NCI-H2107 (cell line): ENCODE measurements at regions not wholly inside any gene's neighbourhood (a gene's known extent, or its start where the extent isn't known, plus 50 kb on each side); places are given as distances from the start of the nearest gene placed in this dataset.

Source experiments
- DNase-seq: peaks from one replicate; lab custom pipeline; 2025; lab: John Stamatoyannopoulos, UW

DNA sequence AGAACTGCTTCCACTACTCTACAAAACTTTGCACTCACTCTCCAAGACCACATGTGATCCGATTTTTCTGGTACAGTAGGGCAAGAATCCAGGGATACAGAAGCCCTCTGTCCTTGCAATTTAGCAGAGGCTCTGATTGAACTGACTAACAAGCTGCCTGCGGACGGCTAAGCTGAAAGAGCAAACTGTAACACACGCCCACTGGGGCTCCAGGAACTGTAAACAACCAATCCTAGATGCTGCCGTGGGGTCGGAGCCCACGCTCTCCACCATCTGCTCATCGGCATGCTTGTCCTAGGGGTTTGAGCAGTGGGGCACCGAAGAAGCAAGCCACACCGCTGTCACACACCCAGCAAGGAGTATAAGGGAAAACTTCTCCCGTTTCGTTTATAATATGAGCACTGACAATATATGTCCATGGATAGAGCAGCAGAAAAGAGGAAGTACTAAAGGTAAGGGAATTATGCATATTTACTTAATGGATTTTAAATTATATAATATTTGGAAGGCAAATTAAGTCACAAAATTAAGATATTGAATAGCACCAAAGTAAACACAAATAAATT, 634.4 kb upstream of the POT1 start:
- no peak for DNase-seq

DNA sequence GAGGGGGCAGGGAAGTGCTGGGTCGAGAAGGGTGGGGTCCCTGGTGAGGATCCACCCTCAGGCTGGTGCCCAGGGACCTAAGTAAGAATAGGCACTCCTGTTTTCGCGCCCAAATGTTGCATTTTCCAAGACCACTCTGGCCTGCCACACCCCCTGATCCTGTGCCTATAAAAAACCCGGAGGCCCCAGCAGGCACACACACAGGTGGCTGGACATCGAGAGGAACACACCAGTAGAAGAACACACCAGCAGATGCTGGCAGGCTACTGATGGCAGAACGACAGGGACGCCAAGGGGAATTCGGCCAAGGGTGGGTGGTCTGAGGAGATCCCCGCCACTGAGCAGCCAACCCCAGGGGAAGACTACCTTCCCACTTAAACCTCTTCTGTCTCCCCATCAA, 633.9 kb upstream of the POT1 start:
- DNase-seq = no peak

DNA sequence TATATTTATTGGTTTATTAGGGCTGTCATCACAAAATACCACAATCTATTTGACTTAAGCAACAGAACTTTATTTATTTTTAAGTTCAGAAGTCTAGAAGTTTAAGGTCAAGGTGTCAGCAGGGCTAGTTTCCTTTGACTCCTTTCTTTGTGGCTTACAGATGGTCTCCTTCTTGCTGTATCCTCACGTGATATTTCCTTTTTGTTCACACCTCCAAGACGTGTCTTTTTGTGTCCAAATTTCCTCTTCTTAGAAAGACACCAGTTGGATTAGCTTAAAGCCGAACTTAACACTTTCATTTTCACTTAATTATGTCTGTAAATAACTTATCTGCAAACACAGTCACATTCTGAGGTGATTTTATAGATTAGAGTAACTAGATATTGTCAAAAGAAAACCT, 631.4 kb upstream of the POT1 start:
- no peak for DNase-seq

DNA sequence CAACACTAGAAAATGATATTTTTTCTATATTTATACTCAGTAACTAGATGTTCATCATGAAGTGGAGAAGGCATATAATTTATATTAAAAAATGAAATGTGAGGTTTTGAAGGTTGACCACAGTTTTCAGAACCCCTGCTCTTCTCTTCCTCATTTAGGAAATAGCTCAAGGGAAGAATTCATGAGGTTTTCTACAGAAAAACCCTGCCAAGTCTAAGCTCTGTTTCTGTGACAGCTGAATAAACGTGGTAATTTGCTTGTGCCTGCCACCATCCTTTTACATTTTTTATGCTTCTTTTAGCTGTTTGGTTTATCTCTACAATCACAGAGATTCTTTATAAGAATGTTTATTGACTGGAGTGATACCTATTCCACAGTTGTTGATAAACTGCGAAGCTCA, 630.3 kb upstream of the POT1 start:
- no peak for DNase-seq

DNA sequence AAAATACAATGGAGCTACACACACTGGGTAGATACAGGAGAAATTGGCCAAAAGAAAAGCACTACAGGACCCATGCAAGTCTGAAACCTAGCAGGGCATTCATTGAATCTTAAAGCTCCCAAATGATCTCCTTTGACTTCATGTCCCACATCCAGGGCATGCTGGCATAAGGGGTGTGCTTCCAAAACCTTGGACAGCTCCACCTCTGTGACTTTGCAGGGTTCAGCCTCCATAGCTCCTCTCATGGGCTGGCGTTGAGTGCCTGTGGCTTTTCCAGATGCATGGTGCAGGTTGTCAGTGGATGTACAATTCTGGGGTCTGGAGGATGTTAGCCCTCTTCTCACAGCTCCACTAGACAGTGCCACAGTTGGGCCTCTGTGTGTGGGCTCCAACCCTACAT, 626.3 kb upstream of the POT1 start:
- DNase-seq = no peak

DNA sequence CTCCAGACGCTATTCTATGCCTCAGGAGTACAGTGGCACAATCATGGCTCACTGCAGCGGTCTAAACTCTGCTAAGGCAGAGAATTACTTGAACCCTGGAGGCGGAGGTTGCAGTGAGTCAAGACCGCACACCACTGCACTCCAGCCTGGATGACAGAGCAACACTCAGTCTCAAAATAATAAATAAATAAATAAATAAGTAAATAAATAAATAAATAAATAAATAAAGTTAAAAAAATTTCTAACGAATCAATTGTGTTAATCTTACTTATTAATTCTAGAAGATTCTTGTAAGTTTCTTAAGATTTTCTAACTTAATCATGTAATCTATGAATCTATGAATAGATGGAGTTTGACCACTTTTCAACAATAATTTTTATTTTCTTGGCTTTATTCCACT, 621.4 kb upstream of the POT1 start:
- DNase-seq = no peak

DNA sequence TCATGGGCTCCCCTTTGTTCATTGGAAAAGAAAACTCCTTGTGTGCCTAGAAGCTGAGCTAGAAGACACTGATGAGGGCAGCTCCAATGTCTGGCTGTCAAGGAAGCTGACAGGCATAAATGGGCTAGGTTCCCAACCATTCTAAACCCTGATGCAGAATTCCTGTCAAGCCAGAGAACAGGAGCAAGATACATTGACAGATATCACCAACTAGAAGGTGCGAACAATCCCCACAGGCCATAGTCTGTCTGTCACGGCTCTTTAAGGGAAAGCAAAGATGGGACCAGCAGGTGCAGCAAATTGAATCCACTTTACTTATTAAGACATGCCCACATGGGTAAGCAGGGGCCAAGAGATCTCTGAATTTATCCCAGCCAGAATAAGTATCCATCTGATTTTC, 617.9 kb upstream of the POT1 start:
- no peak for DNase-seq

DNA sequence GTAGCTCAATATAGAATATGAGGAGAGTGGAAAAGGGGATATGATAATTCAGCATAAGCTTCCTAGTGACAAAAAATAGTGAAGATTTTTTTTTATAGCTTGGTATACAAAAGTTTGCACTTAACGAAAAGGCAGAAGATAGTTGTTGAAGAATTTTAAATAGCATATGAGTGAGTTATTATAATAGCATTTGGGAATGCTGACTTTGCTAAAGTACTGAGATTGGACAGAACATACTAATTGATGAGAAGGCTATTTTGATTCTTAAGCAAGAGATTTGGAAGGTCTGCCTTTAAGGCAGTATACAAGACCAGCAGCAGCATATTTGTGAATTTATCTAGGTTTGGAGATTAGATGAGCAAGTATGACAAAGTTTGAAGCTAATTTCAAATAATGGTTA, 600.9 kb upstream of the POT1 start:
- no peak for DNase-seq

DNA sequence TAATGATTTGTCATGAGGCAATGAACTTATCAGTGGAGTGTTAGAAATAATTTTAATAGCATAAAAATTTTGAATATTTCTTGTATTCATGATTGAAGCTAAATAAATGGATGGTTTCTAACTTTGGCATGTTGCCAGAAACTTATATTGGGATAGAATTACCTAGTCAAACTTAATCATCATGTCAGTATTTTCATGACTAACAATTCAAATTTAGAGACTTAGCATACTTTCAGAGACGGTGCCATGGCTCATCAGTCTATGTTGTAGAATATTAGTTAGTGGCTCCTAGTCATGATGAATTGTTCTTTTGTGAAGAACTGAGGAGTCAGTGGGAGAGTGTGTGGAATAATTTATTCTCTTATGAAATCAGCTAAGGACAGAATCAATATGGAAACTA, 599.6 kb upstream of the POT1 start:
- DNase-seq = no peak

DNA sequence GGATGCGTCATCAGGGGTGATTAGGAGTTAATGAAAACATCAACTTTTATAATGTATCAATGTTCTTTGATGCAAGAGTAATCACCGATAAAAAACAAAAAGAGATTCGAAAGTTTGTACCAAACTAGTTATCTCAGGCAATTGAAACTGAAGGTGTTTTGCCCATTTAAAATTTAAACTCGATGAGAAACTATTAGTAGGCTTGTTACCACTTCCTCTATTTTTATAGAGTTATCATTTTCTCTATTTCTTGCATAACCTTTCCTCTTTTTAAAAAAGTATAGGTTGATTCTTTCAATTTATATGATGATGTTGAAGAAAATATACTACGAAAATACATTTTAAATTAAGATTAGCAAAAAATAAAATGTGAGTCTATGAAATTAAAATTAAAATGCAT, 597.3 kb upstream of the POT1 start:
- no peak for DNase-seq

DNA sequence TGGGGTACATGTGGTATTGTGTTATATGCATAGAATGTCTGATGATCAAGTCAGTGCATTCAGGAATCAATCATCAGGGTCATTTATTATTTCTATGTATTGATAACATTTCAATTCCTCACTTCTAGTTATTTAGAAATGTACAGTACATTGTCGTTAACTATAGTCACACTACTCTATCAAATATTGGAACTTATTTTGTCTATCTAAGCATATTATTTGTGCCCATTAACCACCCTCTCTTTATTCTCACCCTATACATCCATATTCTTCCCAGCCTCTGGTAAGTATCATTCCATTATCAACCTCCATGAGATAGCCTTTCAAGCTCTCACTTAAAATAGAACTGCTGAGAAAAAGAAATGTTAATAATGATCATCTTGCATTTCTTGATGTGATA, 596.5 kb upstream of the POT1 start:
- no peak for DNase-seq

DNA sequence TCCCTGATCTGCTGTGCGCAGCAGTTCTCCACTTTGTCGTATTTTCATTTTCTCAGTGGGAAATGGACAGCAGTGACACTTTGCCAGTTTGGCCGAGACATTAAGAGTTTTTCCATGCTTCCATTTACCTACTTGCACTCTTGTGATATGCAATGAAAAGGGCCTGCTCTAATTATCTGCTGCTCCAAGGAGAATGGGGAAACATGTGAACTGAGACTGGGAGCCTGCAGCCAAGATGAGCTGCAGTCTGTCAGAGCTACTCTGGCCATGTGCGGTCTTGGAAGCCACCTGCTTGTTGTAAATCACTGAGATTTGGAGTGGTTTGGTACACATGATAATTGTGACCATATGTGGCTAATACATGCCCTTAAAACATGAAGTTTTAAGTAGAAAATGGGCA, 586.6 kb upstream of the POT1 start:
- no peak for DNase-seq

DNA sequence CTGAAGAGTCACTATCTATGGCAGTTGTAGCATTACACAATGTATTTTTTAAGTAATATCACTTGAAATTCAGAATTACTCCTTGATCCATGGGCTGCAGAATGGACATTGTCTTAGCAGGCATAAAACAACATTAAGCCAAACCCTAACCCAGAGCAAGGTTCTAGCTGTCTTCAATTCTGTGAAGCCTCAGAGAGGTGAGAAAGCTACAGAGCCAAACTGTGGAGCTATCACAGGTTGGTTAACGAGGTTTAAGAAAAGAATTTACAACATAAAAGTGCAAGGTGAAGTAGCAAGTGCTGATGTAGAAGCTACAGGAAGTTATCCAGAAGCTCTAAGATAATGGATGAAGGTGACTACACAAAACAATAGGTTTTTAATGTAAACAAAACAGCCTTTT, 582.7 kb upstream of the POT1 start:
- no peak for DNase-seq

DNA sequence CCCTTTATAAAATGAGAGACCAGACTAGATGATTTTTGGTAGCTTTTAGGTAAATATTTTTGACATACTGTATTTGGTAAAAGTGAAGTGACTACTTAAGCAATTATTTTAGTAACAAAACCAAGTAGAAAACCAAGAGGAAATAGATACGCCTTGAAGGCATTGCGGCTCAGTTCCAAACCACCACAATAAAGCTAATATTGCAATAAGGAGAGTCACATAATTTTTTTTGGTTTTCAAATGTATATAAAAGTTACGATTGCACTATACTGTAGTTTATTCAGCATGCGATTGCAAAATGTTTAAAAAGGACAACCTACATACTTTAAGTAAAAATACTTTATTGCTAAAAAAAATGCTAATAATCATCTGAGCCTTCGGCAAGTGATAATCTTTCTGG, 581.7 kb upstream of the POT1 start:
- DNase-seq = no peak

DNA sequence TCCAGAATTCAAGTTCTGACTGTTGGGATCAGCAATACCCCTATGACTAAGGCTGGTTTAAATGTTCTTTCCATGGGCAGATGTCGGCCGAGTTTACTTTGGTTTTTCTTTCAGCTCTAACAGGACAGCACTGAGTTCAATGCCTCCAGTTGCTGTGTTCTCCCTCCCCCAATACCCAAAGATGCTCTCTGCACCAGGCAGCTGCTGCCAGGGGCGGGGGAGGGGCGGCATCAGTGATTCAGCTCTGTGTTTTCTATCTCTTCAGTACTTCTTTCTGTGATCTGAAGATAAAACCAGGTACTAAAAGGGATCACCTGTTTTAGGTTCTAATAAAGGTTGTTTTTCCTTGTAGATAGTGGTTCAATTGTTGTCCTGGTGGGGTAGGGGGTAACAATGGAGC, 576.7 kb upstream of the POT1 start:
- no peak for DNase-seq

DNA sequence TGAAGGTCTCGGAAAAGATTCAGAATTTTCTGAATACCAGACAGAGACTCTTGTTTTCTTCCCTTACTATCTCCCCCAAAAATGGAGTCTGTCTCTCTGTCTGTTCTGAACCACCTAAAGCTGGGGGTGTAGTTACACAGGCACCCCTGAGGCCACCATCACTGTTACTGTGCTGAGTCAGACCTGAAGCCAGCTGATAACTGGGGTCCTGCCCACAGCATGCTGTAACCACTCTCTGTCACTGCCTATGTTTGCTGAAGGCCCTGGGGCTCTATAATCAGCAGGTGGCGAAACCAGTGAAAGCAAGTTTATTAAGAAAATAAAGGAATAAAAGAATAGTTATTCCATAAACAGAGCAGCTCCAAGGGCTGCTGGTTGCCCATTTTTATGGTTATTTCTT, 575.2 kb upstream of the POT1 start:
- DNase-seq = no peak

DNA sequence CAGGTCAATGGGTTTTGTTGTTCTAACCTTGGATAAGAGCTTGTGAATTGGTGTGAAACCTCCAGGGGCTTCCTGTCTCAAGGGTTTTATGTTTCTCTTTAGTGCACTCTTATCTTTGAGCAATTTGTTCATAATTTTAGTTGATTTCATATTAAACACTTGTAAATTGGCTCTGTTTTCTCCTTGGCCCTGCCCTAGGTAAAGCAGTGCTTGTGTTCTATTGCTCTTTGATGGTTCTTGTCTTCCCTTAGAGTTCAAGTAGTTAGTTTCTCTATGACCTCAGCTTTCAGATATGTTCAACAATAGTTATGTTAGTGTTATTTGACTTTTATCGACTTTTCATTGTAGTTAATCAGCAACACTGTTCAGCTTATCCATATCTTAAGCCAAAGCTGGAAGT, 566.4 kb upstream of the POT1 start:
- DNase-seq = no peak

DNA sequence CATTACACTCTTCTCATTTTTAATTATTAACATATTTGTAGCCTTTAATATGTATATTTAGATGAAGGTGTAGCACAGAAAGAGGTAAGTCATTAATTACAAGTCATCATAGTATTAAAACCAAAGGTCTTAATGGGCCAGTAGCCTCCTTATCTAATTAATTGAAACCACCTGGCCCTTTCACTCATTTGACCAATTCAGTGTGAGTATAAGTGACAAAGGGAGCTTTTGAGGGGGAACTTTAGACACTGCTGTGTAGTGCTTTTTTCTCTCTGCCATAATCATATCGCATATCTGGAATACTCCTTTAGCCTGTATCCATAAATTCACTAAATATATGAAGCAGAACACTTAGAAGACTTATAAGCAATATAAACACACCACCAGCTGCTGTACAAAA, 562.9 kb upstream of the POT1 start:
- DNase-seq = no peak

DNA sequence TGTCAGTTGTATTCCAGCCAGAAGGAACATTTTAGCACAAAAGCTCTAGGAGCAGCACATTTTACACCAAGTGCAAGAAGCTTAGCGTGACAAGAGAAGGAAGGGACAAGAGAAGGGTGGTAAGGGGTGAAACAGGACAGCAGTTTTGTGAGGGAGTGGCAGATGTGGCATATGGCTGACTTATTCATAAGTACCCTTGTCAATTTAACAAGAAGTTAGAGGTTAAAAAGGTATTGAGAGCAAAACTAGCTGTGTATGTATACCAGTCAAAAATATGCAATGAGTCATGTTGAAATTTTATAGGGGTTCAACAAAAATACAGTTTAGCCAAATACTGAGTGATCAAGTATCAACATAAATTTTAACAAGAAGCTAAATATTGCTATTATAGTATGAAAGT, 561.5 kb upstream of the POT1 start:
- no peak for DNase-seq

DNA sequence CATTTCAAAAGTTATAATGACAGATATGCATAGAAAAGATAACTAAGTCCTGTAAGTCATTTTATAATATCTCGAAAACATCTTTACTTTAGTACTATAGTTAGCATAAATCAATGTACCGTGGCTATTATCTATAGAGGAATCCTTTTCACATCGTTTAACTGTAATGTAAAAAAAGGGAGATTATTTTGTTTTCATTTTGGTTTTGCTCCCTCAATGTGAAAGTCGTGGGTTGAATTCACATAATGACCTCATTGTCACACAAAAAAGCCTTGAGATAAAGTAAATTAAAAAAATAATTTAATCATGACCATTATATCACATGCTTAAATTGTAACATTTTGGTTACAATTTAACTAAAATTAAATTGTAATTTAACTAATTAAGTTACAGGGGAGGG, 560.5 kb upstream of the POT1 start:
- no peak for DNase-seq

DNA sequence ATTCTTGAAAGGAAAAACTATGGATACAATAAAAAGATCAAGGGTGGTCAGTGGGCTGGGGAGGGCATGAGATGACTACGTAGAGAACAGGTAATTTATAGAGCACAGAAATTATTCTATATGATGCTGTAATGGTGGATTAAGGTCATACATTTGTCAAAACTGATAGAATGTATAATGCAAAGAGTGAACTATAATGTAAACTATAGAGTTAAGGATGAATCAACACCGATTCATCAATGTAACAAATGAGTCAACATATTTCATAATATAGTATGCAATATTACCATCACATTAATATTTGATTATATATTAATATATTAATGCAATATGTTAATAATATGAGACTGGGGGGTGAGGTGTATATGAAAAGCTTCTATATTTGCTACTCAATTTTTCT, 555.6 kb upstream of the POT1 start:
- DNase-seq = no peak

DNA sequence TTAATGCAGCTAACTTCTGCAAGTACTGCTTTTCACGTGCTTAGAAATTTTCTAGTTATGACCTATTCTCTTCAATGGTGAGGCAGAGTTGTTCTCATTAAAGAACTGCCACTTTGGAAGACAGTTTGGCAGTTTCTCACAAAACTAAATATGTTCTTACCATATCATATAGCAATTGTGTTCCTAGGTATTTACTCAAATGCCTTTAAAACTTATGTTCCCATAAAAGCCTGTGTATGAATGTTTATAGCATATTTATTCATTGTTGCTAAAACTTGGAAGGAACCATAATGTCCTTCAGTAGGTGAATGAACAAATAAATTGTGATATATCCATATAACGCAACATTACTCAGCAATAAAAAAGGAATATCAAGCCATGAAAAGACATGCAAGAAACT, 555.1 kb upstream of the POT1 start:
- no peak for DNase-seq

DNA sequence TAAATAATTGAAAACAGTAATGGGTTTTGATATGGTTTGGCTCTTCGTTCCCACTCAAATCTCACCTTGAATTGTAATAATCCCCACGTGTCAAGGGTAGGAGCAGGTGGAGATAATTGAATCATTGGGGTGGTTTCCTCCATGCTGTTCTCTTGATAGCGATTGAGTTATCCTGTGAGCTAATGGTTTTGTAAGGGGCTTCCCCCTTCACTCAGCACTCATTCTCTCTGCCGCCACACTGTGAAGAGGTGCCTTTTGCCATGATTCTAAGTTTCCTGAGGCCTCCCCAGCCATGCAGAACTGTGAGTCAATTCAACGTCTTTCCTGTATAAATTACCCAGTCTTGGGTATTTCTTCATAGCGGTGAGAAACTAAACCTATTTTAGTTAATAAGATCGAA, 551.7 kb upstream of the POT1 start:
- no peak for DNase-seq

DNA sequence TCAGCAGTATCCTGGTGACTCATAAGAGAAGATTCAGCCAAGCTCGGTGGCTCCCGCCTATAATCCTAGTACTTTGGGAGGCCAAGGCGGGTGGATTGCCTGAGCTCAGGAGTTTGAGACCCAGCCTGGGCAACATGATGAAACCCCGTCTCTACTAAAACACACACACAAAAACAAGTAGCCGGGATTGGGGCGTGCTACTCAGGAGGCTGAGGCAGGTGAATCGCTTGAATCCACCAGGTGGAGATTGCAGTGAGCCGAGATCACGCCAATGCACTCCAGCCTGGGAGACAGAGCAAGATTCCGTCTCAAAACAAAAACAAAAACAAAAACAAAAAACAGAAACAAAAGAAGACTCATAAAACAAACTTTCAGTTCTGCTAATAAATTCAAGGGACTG, 551.1 kb upstream of the POT1 start:
- no peak for DNase-seq

DNA sequence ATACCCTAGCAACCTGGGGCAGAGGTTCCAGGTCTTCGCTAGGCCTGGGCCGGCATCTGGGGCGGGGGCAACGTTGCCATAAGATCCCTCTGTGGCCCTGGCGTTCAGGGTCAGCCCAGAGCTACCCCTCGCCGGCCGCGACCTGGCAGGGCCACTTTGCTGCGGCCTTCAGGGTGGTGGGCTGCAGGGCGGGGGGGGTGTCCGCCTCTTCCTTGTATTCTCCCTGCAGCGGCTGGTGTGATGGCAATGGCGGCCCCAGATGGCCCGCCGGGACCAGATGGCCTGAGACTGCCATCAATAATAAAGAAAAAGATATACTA, 539.2 kb upstream of the POT1 start:
- DNase-seq = no peak
